Stimulated activated CD4-positive, alpha-beta T cell treated with anti-CD3 and anti-CD28 coated beads, Interleukin-15, amount 100 ng/mL, for 24 hours (primary cell): ENCODE measurements at regions not wholly inside any gene's neighbourhood (a gene's known extent, or its start where the extent isn't known, plus 50 kb on each side); places are given as distances from the start of the nearest gene placed in this dataset.
"Not testable (repeated sequence)": the region's sequence is repeated elsewhere in the genome, so short reads cannot be mapped to it uniquely, and the experiment has no call there.

Experiments
- DNase-seq: peaks from one replicate; pipeline ENCODE4 v3.0.0-alpha.2; 2020

- no peak for DNase-seq
Measured at GRCh38 chr10:100642295-100642994, 102.9 kb upstream of the PAX2 start.

GRCh38 chr10:100645091-100645490 lies 100.3 kb upstream of the PAX2 start:
- no peak for DNase-seq

GRCh38 chr10:100645613-100646392 lies 99.6 kb upstream of the PAX2 start:
- no peak for DNase-seq

- no peak for DNase-seq
Measured at GRCh38 chr10:100647928-100648327, 97.5 kb upstream of the PAX2 start.

GRCh38 chr10:100650693-100651092 lies 94.7 kb upstream of the PAX2 start:
- no peak for DNase-seq

- DNase-seq: not testable (repeated sequence)
Measured at GRCh38 chr10:100651099-100651498, 94.3 kb upstream of the PAX2 start.

- no peak for DNase-seq
Measured at GRCh38 chr10:100651916-100652315, 93.5 kb upstream of the PAX2 start.

- DNase-seq: no peak
Measured at GRCh38 chr10:100652406-100653135, 92.8 kb upstream of the PAX2 start.

GRCh38 chr10:100653238-100653956 lies 92.0 kb upstream of the PAX2 start:
- DNase-seq: no peak

GRCh38 chr10:100653957-100654781 lies 91.2 kb upstream of the PAX2 start:
- DNase-seq: peak; percentile 67

- DNase-seq: peak; percentile 33
Measured at GRCh38 chr10:100654782-100655325, 90.5 kb upstream of the PAX2 start.

GRCh38 chr10:100655326-100655759 lies 90.0 kb upstream of the PAX2 start:
- no peak for DNase-seq

- peak; percentile 30 for DNase-seq
Measured at GRCh38 chr10:100655760-100656421, 89.5 kb upstream of the PAX2 start.

- peak; percentile 32 for DNase-seq
Measured at GRCh38 chr10:100656454-100656853, 88.9 kb upstream of the PAX2 start.

- DNase-seq: peak; percentile 24
Measured at GRCh38 chr10:100658269-100658668, 87.1 kb upstream of the PAX2 start.

- no peak for DNase-seq
Measured at GRCh38 chr10:100659361-100660098, 85.9 kb upstream of the PAX2 start.

GRCh38 chr10:100660365-100660764 lies 85.0 kb upstream of the PAX2 start:
- DNase-seq: no peak

GRCh38 chr10:100660945-100661344 lies 84.4 kb upstream of the PAX2 start:
- DNase-seq: no peak

- DNase-seq: no peak
Measured at GRCh38 chr10:100661520-100661919, 83.9 kb upstream of the PAX2 start.

GRCh38 chr10:100662067-100662466 lies 83.3 kb upstream of the PAX2 start:
- DNase-seq: no peak
